ENCODE measurements at regions not wholly inside any gene's neighbourhood (a gene's known extent, or its start where the extent isn't known, plus 50 kb on each side); places are given as distances from the start of the nearest gene placed in this dataset.

DNA sequence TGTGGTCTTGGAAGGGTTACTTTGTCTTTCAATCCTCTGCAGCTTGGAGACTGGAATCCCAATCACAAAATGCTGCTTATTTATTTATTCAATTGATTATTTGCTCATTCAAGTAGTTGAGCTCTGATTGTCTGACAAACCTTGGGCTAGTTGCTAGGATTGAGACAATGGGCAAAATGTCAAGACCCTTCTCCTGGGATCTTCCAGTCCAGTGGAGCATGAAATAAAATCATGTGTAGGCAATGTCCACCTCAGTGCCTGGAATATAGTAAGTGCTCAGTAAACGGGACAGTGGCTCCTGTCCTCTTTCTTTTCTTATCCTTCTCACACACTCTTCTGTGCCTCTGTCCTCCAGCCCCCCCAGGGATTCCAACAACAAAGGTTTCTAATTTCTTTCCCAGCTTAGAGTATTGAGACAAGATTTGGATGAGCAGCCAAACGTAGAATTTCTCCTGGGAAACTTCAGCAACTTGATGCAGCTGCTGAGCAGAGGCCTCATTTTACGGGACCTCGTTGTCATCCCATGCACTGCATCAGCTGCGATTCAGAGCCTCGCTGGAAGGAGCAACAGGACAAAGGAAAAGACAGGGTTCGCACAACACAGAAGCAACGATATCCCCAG lies 545.0 kb downstream of the SOX11 start:
- Histone ChIP-seq H3K27me3 (ENCODE audit: insufficient read depth) (no peaks in the 10 kb centered on the region), H3K4me3 (ENCODE audit: low read depth in 2 of 2, low read length in 1 of 2) (no peak overlapping the region), H3K9ac (no peak overlapping the region), H3K36me3 (replicated peaks in 1 of 2; ENCODE audit: control insufficient read depth in 1 of 2, insufficient read depth in 2 of 2, low read length in 1 of 2) (no peaks in the 10 kb centered on the region), H4K20me1 (ENCODE audit: insufficient read depth) (no peaks in the 10 kb centered on the region), H3K9me3 (no peaks in the 10 kb centered on the region), H3K4me2 (no peak overlapping the region), H3K9me2 (no peaks in the 10 kb centered on the region), H3F3A (replicated peaks; ENCODE audit: insufficient read depth) (no peaks in the 10 kb centered on the region), H3K27ac (ENCODE audit: low read depth in 2 of 2, low read length in 1 of 2) (no peak overlapping the region), H3K4me1 (ENCODE audit: control insufficient read depth in 1 of 2, insufficient read depth in 2 of 2, low read depth in 1 of 2, low read length in 1 of 2) (no peaks in the 10 kb centered on the region; a peak in 1 of 4 replicates), H2AFZ (ENCODE audit: low read depth) (no peak overlapping the region), H3K79me2 (ENCODE audit: insufficient read depth) (no peaks in the 10 kb centered on the region)
- 64% methylated on average over 8 of the region's 8 CpGs for WGBS (ENCODE audit: low lambda C conversion rate)
- no peak for DNase-seq
- ChIA-PET CTCF (no interaction called here), POLR2A (no interaction called here)
- no peak for TF ChIP-seq FOXM1 (IDR thresholded peaks at IDR 0.05; ENCODE audit: low read depth)
- no peak for TF ChIP-seq NRF1 (IDR thresholded peaks at IDR 0.05; ENCODE audit: low read depth, low read length)
- no peak for TF ChIP-seq YY1 (IDR thresholded peaks at IDR 0.05; ENCODE audit: low read depth)
- TF ChIP-seq RCOR1 (IDR thresholded peaks at IDR 0.05; ENCODE audit: low read length), result no peak
- no peak for TF ChIP-seq MEF2A (IDR thresholded peaks at IDR 0.05; ENCODE audit: borderline replicate concordance, low read depth)
- TF ChIP-seq, protein P1, sequence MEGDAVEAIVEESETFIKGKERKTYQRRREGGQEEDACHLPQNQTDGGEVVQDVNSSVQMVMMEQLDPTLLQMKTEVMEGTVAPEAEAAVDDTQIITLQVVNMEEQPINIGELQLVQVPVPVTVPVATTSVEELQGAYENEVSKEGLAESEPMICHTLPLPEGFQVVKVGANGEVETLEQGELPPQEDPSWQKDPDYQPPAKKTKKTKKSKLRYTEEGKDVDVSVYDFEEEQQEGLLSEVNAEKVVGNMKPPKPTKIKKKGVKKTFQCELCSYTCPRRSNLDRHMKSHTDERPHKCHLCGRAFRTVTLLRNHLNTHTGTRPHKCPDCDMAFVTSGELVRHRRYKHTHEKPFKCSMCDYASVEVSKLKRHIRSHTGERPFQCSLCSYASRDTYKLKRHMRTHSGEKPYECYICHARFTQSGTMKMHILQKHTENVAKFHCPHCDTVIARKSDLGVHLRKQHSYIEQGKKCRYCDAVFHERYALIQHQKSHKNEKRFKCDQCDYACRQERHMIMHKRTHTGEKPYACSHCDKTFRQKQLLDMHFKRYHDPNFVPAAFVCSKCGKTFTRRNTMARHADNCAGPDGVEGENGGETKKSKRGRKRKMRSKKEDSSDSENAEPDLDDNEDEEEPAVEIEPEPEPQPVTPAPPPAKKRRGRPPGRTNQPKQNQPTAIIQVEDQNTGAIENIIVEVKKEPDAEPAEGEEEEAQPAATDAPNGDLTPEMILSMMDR (IDR thresholded peaks at IDR 0.05), result no peak
- no peak for TF ChIP-seq MXI1 (IDR thresholded peaks at IDR 0.05; ENCODE audit: low read depth, low read length)
- no peak for TF ChIP-seq FOXJ3 (CRISPR knock-in tag; IDR thresholded peaks at IDR 0.05)
- TF ChIP-seq, protein P2, sequence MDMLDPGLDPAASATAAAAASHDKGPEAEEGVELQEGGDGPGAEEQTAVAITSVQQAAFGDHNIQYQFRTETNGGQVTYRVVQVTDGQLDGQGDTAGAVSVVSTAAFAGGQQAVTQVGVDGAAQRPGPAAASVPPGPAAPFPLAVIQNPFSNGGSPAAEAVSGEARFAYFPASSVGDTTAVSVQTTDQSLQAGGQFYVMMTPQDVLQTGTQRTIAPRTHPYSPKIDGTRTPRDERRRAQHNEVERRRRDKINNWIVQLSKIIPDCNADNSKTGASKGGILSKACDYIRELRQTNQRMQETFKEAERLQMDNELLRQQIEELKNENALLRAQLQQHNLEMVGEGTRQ (IDR thresholded peaks at IDR 0.05; ENCODE audit: borderline replicate concordance, low read depth, low read length), result no peak
- no peak for TF ChIP-seq EZH2phosphoT487 (IDR thresholded peaks at IDR 0.05; ENCODE audit: borderline replicate concordance, low read depth)
- TF ChIP-seq SMC3 (IDR thresholded peaks at IDR 0.05; ENCODE audit: low read depth, low read length), result no peak
- TF ChIP-seq, protein P3, sequence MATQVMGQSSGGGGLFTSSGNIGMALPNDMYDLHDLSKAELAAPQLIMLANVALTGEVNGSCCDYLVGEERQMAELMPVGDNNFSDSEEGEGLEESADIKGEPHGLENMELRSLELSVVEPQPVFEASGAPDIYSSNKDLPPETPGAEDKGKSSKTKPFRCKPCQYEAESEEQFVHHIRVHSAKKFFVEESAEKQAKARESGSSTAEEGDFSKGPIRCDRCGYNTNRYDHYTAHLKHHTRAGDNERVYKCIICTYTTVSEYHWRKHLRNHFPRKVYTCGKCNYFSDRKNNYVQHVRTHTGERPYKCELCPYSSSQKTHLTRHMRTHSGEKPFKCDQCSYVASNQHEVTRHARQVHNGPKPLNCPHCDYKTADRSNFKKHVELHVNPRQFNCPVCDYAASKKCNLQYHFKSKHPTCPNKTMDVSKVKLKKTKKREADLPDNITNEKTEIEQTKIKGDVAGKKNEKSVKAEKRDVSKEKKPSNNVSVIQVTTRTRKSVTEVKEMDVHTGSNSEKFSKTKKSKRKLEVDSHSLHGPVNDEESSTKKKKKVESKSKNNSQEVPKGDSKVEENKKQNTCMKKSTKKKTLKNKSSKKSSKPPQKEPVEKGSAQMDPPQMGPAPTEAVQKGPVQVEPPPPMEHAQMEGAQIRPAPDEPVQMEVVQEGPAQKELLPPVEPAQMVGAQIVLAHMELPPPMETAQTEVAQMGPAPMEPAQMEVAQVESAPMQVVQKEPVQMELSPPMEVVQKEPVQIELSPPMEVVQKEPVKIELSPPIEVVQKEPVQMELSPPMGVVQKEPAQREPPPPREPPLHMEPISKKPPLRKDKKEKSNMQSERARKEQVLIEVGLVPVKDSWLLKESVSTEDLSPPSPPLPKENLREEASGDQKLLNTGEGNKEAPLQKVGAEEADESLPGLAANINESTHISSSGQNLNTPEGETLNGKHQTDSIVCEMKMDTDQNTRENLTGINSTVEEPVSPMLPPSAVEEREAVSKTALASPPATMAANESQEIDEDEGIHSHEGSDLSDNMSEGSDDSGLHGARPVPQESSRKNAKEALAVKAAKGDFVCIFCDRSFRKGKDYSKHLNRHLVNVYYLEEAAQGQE (IDR thresholded peaks at IDR 0.05; ENCODE audit: low read depth, low read length), result no peak
- TF ChIP-seq ELF1 (IDR thresholded peaks at IDR 0.05), result no peak
- no peak for TF ChIP-seq RAD21 (IDR thresholded peaks at IDR 0.05; ENCODE audit: low read length)
- TF ChIP-seq RFX5 (IDR thresholded peaks at IDR 0.05; ENCODE audit: low read length), result no peak
- TF ChIP-seq, protein P4, sequence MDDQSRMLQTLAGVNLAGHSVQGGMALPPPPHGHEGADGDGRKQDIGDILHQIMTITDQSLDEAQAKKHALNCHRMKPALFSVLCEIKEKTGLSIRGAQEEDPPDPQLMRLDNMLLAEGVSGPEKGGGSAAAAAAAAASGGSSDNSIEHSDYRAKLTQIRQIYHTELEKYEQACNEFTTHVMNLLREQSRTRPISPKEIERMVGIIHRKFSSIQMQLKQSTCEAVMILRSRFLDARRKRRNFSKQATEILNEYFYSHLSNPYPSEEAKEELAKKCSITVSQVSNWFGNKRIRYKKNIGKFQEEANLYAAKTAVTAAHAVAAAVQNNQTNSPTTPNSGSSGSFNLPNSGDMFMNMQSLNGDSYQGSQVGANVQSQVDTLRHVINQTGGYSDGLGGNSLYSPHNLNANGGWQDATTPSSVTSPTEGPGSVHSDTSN (IDR thresholded peaks at IDR 0.05), result no peak
- TF ChIP-seq GATA2 (CRISPR knock-in tag; IDR thresholded peaks at IDR 0.05), result no peak
- no peak for TF ChIP-seq RXRA (IDR thresholded peaks at IDR 0.05; ENCODE audit: borderline replicate concordance, low read depth)

Measured in SK-N-SH (cell line).